ENCODE measurements at regions not wholly inside any gene's neighbourhood (a gene's known extent, or its start where the extent isn't known, plus 50 kb on each side); places are given as distances from the start of the nearest gene placed in this dataset.

GRCh38 chr10:130833596-130833995, 477.9 kb downstream of the TCERG1L start:
- intact Hi-C loops (cut with DNase I; ENCODE audit: low total_unique reads): no loop called here
- Histone ChIP-seq H3K4me3 (no peak overlapping the region), H3K9me3 (peaks cover 0 to 3% (median 0%) of the 10 kb centered on the region in 8 donors), H3K27ac (no peak overlapping the region), H3K36me3 (no peaks in the 10 kb centered on the region), H3K4me1 (no peaks in the 10 kb centered on the region), H3K27me3 (replicated peaks in 1 of 7) (no peaks in the 10 kb centered on the region)
- no peak for TF ChIP-seq CTCF (IDR thresholded peaks at IDR 0.05 in 8 of 11, conservative IDR thresholded peaks at IDR 0.05 in 3 of 11)
- TF ChIP-seq POLR2A (IDR thresholded peaks at IDR 0.05): no peak
- no peak for TF ChIP-seq POLR2AphosphoS5 (IDR thresholded peaks at IDR 0.05)
- DNase-seq: no peak
- WGBS, 5 donors: 77 to 89% (median 87%) methylated on average over 14 of the region's 14 CpGs

GRCh38 chr10:130834170-130834569, 477.4 kb downstream of the TCERG1L start:
- Histone ChIP-seq H3K36me3 (no peaks in the 10 kb centered on the region), H3K27me3 (replicated peaks in 1 of 7) (no peaks in the 10 kb centered on the region), H3K4me3 (no peak overlapping the region), H3K27ac (no peak overlapping the region), H3K4me1 (no peaks in the 10 kb centered on the region), H3K9me3 (peaks cover 0 to 3% (median 0%) of the 10 kb centered on the region in 8 donors)
- intact Hi-C loops (cut with DNase I; ENCODE audit: low total_unique reads): no loop called here
- 76 to 86% (median 82%) methylated on average over 15 of the region's 15 CpGs for WGBS, 5 donors
- TF ChIP-seq POLR2AphosphoS5 (IDR thresholded peaks at IDR 0.05) (no peak), CTCF (IDR thresholded peaks at IDR 0.05 in 8 of 11, conservative IDR thresholded peaks at IDR 0.05 in 3 of 11) (no peak), POLR2A (IDR thresholded peaks at IDR 0.05) (no peak)
- no peak for DNase-seq

- Histone ChIP-seq H3K4me1 (no peaks in the 10 kb centered on the region), H3K36me3 (no peaks in the 10 kb centered on the region), H3K9me3 (peaks cover 0 to 3% (median 0%) of the 10 kb centered on the region in 8 donors), H3K27ac (no peak overlapping the region), H3K4me3 (no peak overlapping the region), H3K27me3 (replicated peaks in 1 of 7) (no peaks in the 10 kb centered on the region)
- no peak for DNase-seq
- intact Hi-C loops (cut with DNase I; ENCODE audit: low total_unique reads): no loop called here
- TF ChIP-seq POLR2AphosphoS5 (IDR thresholded peaks at IDR 0.05) (no peak), CTCF (IDR thresholded peaks at IDR 0.05 in 8 of 11, conservative IDR thresholded peaks at IDR 0.05 in 3 of 11) (no peak), POLR2A (IDR thresholded peaks at IDR 0.05) (no peak)
- WGBS, 5 donors: 91 to 94% (median 93%) methylated on average over 15 of the region's 15 CpGs
Measured at GRCh38 chr10:130834573-130834972, 476.9 kb downstream of the TCERG1L start.

- Histone ChIP-seq H3K27ac (no peak overlapping the region), H3K36me3 (no peaks in the 10 kb centered on the region), H3K4me1 (no peaks in the 10 kb centered on the region), H3K4me3 (no peak overlapping the region), H3K9me3 (peaks cover 0 to 3% (median 0%) of the 10 kb centered on the region in 8 donors), H3K27me3 (replicated peaks in 1 of 7) (no peaks in the 10 kb centered on the region)
- WGBS, 5 donors: 72 to 93% (median 84%) methylated on average over 4 to 5 of the region's 5 CpGs
- DNase-seq: no peak
- intact Hi-C loops (cut with DNase I; ENCODE audit: low total_unique reads): no loop called here
- TF ChIP-seq CTCF (IDR thresholded peaks at IDR 0.05 in 8 of 11, conservative IDR thresholded peaks at IDR 0.05 in 3 of 11) (no peak), POLR2A (IDR thresholded peaks at IDR 0.05) (no peak), POLR2AphosphoS5 (IDR thresholded peaks at IDR 0.05) (no peak)
Measured at GRCh38 chr10:130835068-130835467, 476.5 kb downstream of the TCERG1L start.
